NCI-H2107 treated with DMSO at 0.1 percent for 48 hours (cell line): ENCODE measurements at regions not wholly inside any gene's neighbourhood (a gene's known extent, or its start where the extent isn't known, plus 50 kb on each side); places are given as distances from the start of the nearest gene placed in this dataset.

Source experiments
- DNase-seq: peaks from one replicate; lab custom pipeline; 2025; ENCODE audit not compliant: unreplicated experiment; lab: John Stamatoyannopoulos, UW

- DNase-seq, result no peak
Measured at GRCh38 chr5:33238826-33239695, 201.7 kb upstream of the TARS1 start.

- no peak for DNase-seq
Measured at GRCh38 chr5:33240558-33240957, 200.2 kb upstream of the TARS1 start.

GRCh38 chr5:33241802-33242201 is 199.0 kb upstream of the TARS1 start:
- DNase-seq, result no peak

GRCh38 chr5:33242277-33242676 is 198.5 kb upstream of the TARS1 start:
- no peak for DNase-seq

GRCh38 chr5:33244441-33245150 is 196.2 kb upstream of the TARS1 start:
- no peak for DNase-seq

- no peak for DNase-seq
Measured at GRCh38 chr5:33254579-33254978, 186.2 kb upstream of the TARS1 start.

GRCh38 chr5:33257807-33258429 is 182.8 kb upstream of the TARS1 start:
- DNase-seq, result no peak

- DNase-seq, result no peak
Measured at GRCh38 chr5:33258553-33258952, 182.2 kb upstream of the TARS1 start.

GRCh38 chr5:33260098-33260497 is 180.7 kb upstream of the TARS1 start:
- no peak for DNase-seq

- no peak for DNase-seq
Measured at GRCh38 chr5:33261305-33261704, 179.5 kb upstream of the TARS1 start.

GRCh38 chr5:33261747-33262146 is 179.0 kb upstream of the TARS1 start:
- no peak for DNase-seq

- no peak for DNase-seq
Measured at GRCh38 chr5:33267801-33268200, 173.0 kb upstream of the TARS1 start.

GRCh38 chr5:33268374-33268773 is 172.4 kb upstream of the TARS1 start:
- DNase-seq, result no peak

- DNase-seq, result no peak
Measured at GRCh38 chr5:33270671-33271070, 170.1 kb upstream of the TARS1 start.

- no peak for DNase-seq
Measured at GRCh38 chr5:33271606-33272005, 169.2 kb upstream of the TARS1 start.

GRCh38 chr5:33272288-33272687 is 168.5 kb upstream of the TARS1 start:
- DNase-seq, result no peak

- no peak for DNase-seq
Measured at GRCh38 chr5:33273985-33274384, 166.8 kb upstream of the TARS1 start.

- no peak for DNase-seq
Measured at GRCh38 chr5:33275391-33275790, 165.4 kb upstream of the TARS1 start.

GRCh38 chr5:33275921-33276627 is 164.7 kb upstream of the TARS1 start:
- DNase-seq, result no peak

GRCh38 chr5:33276628-33276950 is 164.2 kb upstream of the TARS1 start:
- no peak for DNase-seq

- no peak for DNase-seq
Measured at GRCh38 chr5:33277061-33277650, 163.6 kb upstream of the TARS1 start.
